ENCODE measurements at regions not wholly inside any gene's neighbourhood (a gene's known extent, or its start where the extent isn't known, plus 50 kb on each side); places are given as distances from the start of the nearest gene placed in this dataset.

- Histone ChIP-seq H3K4me3 (no peak overlapping the region), H3K36me3 (no peaks in the 10 kb centered on the region), H3K9me3 (no peaks in the 10 kb centered on the region), H3K4me1 (peaks cover 0 to 3% (median 0%) of the 10 kb centered on the region in 4 donors), H3K27me3 (no peaks in the 10 kb centered on the region), H3K27ac (replicated peaks in 1 of 4) (no peak overlapping the region)
- WGBS, result 95% methylated on average over 5 of the region's 5 CpGs
- DNase-seq (ENCODE audit: extremely low spot score), result no peak
- intact Hi-C loops (cut with DNase I), result no loop called here
- TF ChIP-seq EP300 (IDR thresholded peaks at IDR 0.05) (no peak), POLR2AphosphoS5 (IDR thresholded peaks at IDR 0.05) (no peak), POLR2A (IDR thresholded peaks at IDR 0.05; ENCODE audit: low read depth) (no peak)
- TF ChIP-seq, protein P1, sequence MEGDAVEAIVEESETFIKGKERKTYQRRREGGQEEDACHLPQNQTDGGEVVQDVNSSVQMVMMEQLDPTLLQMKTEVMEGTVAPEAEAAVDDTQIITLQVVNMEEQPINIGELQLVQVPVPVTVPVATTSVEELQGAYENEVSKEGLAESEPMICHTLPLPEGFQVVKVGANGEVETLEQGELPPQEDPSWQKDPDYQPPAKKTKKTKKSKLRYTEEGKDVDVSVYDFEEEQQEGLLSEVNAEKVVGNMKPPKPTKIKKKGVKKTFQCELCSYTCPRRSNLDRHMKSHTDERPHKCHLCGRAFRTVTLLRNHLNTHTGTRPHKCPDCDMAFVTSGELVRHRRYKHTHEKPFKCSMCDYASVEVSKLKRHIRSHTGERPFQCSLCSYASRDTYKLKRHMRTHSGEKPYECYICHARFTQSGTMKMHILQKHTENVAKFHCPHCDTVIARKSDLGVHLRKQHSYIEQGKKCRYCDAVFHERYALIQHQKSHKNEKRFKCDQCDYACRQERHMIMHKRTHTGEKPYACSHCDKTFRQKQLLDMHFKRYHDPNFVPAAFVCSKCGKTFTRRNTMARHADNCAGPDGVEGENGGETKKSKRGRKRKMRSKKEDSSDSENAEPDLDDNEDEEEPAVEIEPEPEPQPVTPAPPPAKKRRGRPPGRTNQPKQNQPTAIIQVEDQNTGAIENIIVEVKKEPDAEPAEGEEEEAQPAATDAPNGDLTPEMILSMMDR (IDR thresholded peaks at IDR 0.05), result no peak
Measured at GRCh38 chr3:106339551-106339950, 470.7 kb upstream of the CBLB start.

DNA sequence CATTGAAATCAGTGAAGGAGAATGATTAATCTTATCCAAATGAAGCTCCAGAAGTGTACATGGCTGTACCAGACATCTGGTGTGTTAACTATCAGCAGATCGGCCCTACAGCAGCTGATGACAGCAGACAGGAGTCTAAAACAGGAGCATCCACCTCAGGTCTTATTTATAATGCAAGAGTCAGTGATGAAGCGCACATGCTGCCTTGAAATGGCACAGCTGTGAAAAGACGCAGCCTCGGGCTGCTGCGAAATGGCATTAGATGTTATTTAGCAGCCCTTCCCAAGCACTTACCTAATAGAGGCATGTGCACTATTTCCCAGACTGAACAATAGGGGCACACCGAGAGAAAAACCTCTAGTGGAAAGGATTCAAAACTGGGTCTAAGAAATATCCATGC is 472.3 kb upstream of the CBLB start:
- DNase-seq (ENCODE audit: extremely low spot score), result no peak
- TF ChIP-seq EP300 (IDR thresholded peaks at IDR 0.05), result no peak
- 47% methylated on average over 6 of the region's 6 CpGs for WGBS
- Histone ChIP-seq H3K27me3 (no peaks in the 10 kb centered on the region), H3K4me3 (peak overlapping the region in 2 of 4 donors; percentile 5 to 10), H3K4me1 (peaks cover 0 to 7% (median 1%) of the 10 kb centered on the region in 4 donors), H3K36me3 (no peaks in the 10 kb centered on the region), H3K9me3 (no peaks in the 10 kb centered on the region), H3K27ac (replicated peaks in 1 of 4) (no peak overlapping the region)
- intact Hi-C loops (cut with DNase I), result no loop called here

GRCh38 chr3:106341586-106342162 is 472.9 kb upstream of the CBLB start:
- Histone ChIP-seq H3K27ac (replicated peaks in 1 of 4) (no peak overlapping the region), H3K9me3 (no peaks in the 10 kb centered on the region), H3K4me3 (peak overlapping the region in 1 of 4 donors; percentile 5), H3K4me1 (peaks cover 0 to 7% (median 1%) of the 10 kb centered on the region in 4 donors), H3K36me3 (no peaks in the 10 kb centered on the region), H3K27me3 (no peaks in the 10 kb centered on the region)
- intact Hi-C loops (cut with DNase I), result no loop called here
- no peak for TF ChIP-seq POLR2AphosphoS5 (IDR thresholded peaks at IDR 0.05)
- no peak for TF ChIP-seq EP300 (IDR thresholded peaks at IDR 0.05)
- TF ChIP-seq, protein P1 (IDR thresholded peaks at IDR 0.05), result no peak
- TF ChIP-seq POLR2A (IDR thresholded peaks at IDR 0.05; ENCODE audit: low read depth), result no peak
- WGBS, result 83% methylated on average over 8 of the region's 8 CpGs
- no peak for DNase-seq (ENCODE audit: extremely low spot score)

GRCh38 chr3:106342386-106342785 is 473.6 kb upstream of the CBLB start:
- 96% methylated on average over 2 of the region's 2 CpGs for WGBS
- DNase-seq (ENCODE audit: extremely low spot score), result no peak
- H3K4me3 ChIP-seq, result no peak overlapping the region

DNA sequence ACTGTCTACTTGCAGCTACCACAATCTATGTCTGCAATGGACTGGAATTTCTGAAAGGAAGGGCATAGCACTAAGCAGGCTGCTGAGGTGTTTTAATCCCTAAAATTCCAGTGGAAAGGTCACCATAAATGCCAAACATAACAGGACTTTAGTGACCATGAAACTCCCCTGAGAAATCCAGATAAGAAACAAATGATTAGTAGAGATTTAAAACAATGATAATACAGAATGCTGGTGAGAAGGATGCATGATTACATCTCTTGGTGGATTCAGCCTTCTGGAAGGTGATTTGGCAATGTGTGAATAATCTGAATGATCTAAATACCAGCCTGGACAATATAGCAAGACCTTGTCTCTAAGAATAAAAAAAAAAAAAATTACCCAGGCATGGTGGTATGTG is 475.0 kb upstream of the CBLB start:
- TF ChIP-seq, protein P1 (IDR thresholded peaks at IDR 0.05), result no peak
- TF ChIP-seq POLR2AphosphoS5 (IDR thresholded peaks at IDR 0.05) (no peak), EP300 (IDR thresholded peaks at IDR 0.05) (no peak), POLR2A (IDR thresholded peaks at IDR 0.05; ENCODE audit: low read depth) (no peak)
- intact Hi-C loops (cut with DNase I), result no loop called here
- no peak overlapping the region for H3K27ac ChIP-seq (replicated peaks in 1 of 4)
- H3K27me3 ChIP-seq, result no peaks in the 10 kb centered on the region
- no peak overlapping the region for H3K4me3 ChIP-seq
- no peaks in the 10 kb centered on the region for H3K9me3 ChIP-seq
- H3K4me1 ChIP-seq, result peaks cover 0 to 7% (median 1%) of the 10 kb centered on the region in 4 donors
- DNase-seq (ENCODE audit: extremely low spot score), result no peak
- no peaks in the 10 kb centered on the region for H3K36me3 ChIP-seq

More at GRCh38 chr3:106342386-106342785, 473.6 kb upstream of the CBLB start:
- intact Hi-C loops (cut with DNase I), result no loop called here
- Histone ChIP-seq H3K9me3 (no peaks in the 10 kb centered on the region), H3K27ac (replicated peaks in 1 of 4) (no peak overlapping the region), H3K27me3 (no peaks in the 10 kb centered on the region), H3K4me1 (peaks cover 0 to 7% (median 1%) of the 10 kb centered on the region in 4 donors), H3K36me3 (no peaks in the 10 kb centered on the region)
- TF ChIP-seq POLR2AphosphoS5 (IDR thresholded peaks at IDR 0.05) (no peak), POLR2A (IDR thresholded peaks at IDR 0.05; ENCODE audit: low read depth) (no peak), EP300 (IDR thresholded peaks at IDR 0.05) (no peak)
- TF ChIP-seq, protein P1 (IDR thresholded peaks at IDR 0.05), result no peak

Data from esophagus muscularis mucosa (tissue), 4 donors.